ENCODE measurements at regions not wholly inside any gene's neighbourhood (a gene's known extent, or its start where the extent isn't known, plus 50 kb on each side); places are given as distances from the start of the nearest gene placed in this dataset.

DNA sequence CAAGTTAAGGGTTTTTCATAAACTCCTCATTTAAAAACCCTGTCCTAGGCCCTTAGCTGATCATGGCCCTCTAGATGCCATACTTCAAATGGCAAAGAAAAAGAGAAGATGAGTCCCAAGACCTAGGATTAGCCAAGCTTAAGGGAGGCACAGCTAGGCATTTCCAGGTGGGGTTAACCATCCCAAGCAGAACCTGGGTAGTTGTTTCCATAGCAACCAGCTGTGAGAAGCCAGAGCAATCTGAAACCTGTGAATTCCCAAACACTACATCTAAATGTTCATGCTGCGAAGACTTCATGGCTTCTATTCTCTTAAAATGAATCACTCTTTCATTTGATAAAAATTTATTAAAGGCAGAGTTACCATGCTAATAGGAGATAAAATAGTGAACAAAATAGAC, 372.9 kb downstream of the C12orf50 start:
- Mint-ChIP-seq H3K4me1 (peaks cover 1% of the 10 kb centered on the region), H3K4me3 (no peak overlapping the region), H3K27ac (no peak overlapping the region), H3K9me3 (no peaks in the 10 kb centered on the region), H3K36me3 (ENCODE audit: low read depth) (no peaks in the 10 kb centered on the region), H3K27me3 (no peaks in the 10 kb centered on the region)
- ATAC-seq (ENCODE audit: low read depth) = no peak
- intact Hi-C loops (cut with micrococcal nuclease) = no loop called here
- DNase-seq = no peak
- ChIA-PET POLR2A (no interaction called here), CTCF (no interaction called here)
- no peak for TF ChIP-seq CTCF (IDR thresholded peaks at IDR 0.05)

DNA sequence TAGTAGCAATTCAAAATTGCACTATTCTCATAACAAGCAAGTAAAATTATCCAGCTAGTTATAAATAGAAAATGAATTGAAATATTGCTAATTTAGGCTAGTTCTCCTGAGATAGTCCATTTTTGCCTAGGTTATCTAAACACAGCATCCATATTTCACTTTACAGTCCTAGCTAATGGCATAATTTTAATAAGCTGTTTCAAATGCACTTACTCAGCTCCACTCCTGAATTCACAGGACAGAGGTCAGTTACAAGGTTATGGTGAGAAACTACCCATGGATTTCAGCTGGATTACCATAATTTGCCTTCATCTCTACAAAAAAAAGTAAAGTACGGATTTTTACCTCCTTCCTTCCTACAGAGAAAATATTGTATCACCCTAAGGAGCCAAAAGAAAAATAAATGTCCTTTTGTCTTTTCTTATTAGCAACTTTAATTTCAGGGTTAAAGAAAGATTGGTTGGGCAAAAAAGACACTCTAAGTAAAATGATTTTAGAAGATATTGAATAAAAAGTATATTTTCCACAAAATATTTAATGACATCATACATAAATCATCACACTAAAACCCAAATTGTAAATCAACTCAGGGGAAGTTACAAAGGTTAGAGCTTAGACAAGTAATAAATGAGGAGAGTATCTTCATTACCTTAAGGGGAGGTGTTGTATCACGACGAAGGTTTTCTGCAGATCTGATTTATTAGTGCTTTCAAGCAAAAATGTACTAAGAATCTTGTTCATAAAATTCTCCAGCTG, 377.4 kb downstream of the C12orf50 start:
- ChIA-PET CTCF (no interaction called here), POLR2A (no interaction called here)
- Mint-ChIP-seq H3K27me3 (no peaks in the 10 kb centered on the region), H3K4me3 (no peak overlapping the region), H3K4me1 (no peaks in the 10 kb centered on the region), H3K9me3 (no peaks in the 10 kb centered on the region), H3K27ac (no peak overlapping the region), H3K36me3 (ENCODE audit: low read depth) (no peaks in the 10 kb centered on the region)
- no peak for TF ChIP-seq CTCF (IDR thresholded peaks at IDR 0.05)
- intact Hi-C loops (cut with micrococcal nuclease) = no loop called here
- no peak for ATAC-seq (ENCODE audit: low read depth)
- no peak for DNase-seq

DNA sequence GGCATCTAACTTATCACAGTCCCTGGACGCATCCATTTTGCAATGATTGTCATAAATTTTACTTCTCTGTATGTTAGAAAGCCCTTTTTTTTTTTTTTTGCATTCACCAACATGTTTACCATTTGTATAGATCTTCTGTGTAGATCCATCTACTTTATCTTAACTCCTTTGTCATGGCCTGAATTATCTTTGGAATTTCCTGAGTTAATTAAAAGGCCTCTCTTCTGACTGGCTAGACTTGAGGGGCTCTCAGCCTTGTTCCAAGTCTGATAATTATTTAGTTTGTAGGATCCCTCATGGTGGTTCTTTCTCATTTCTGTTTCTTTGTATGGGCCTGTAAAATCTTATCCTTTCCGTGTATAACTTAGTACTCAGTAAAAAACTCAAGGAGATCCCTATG, 387.0 kb downstream of the C12orf50 start:
- no peak for DNase-seq
- POLR2A ChIA-PET = no interaction called here
- H3K4me1 Mint-ChIP-seq = no peaks in the 10 kb centered on the region

GRCh38 chr12:87618199-87618598, 411.0 kb downstream of the C12orf50 start:
- intact Hi-C loops (cut with micrococcal nuclease) = no loop called here
- POLR2A ChIA-PET = no interaction called here
- DNase-seq (no peak), ATAC-seq (ENCODE audit: low read depth) (no peak)
- H3K9me3 Mint-ChIP-seq = peaks cover 4% of the 10 kb centered on the region
- CTCF ChIA-PET = no interaction called here
- no peaks in the 10 kb centered on the region for H3K36me3 Mint-ChIP-seq (ENCODE audit: low read depth)
- H3K27ac Mint-ChIP-seq = no peak overlapping the region
- no peaks in the 10 kb centered on the region for H3K27me3 Mint-ChIP-seq
- no peak overlapping the region for H3K4me3 Mint-ChIP-seq
- H3K4me1 Mint-ChIP-seq = no peaks in the 10 kb centered on the region
- TF ChIP-seq CTCF (IDR thresholded peaks at IDR 0.05) = no peak

More for the DNA sequence above, 387.0 kb downstream of the C12orf50 start:
- CTCF ChIA-PET = no interaction called here
- no peak overlapping the region for H3K4me3 Mint-ChIP-seq
- no peaks in the 10 kb centered on the region for H3K27me3 Mint-ChIP-seq
- intact Hi-C loops (cut with micrococcal nuclease) = no loop called here
- no peak for ATAC-seq (ENCODE audit: low read depth)
- H3K36me3 Mint-ChIP-seq (ENCODE audit: low read depth) = no peaks in the 10 kb centered on the region
- no peak overlapping the region for H3K27ac Mint-ChIP-seq
- no peak for TF ChIP-seq CTCF (IDR thresholded peaks at IDR 0.05)
- no peaks in the 10 kb centered on the region for H3K9me3 Mint-ChIP-seq

GRCh38 chr12:87612996-87613395, 416.2 kb downstream of the C12orf50 start:
- DNase-seq = no peak
- H3K27me3 Mint-ChIP-seq = no peaks in the 10 kb centered on the region
- no peak overlapping the region for H3K27ac Mint-ChIP-seq
- peaks cover 2% of the 10 kb centered on the region for H3K9me3 Mint-ChIP-seq
- H3K4me1 Mint-ChIP-seq = no peaks in the 10 kb centered on the region
- TF ChIP-seq CTCF (IDR thresholded peaks at IDR 0.05) = no peak
- no peak for ATAC-seq (ENCODE audit: low read depth)
- H3K4me3 Mint-ChIP-seq = no peak overlapping the region
- H3K36me3 Mint-ChIP-seq (ENCODE audit: low read depth) = no peaks in the 10 kb centered on the region
- POLR2A ChIA-PET = no interaction called here
- intact Hi-C loops (cut with micrococcal nuclease) = no loop called here
- CTCF ChIA-PET = no interaction called here
